Smooth muscle cell (in vitro differentiated cells): ENCODE measurements at regions not wholly inside any gene's neighbourhood (a gene's known extent, or its start where the extent isn't known, plus 50 kb on each side); places are given as distances from the start of the nearest gene placed in this dataset.

Source experiments
- DNase-seq: peaks from one replicate; lab custom pipeline; 2025; ENCODE audit not compliant: unreplicated experiment; lab: John Stamatoyannopoulos, UW
- H2AFZ ChIP-seq: fragments of 200-600 bp; sonication (generic); 2 replicates; pipeline ENCODE4 v1.6.0; 2016; ENCODE audit warnings: antibody characterized with exemption, low read depth, mild to moderate bottlenecking
- H3F3A ChIP-seq: fragments of 200-600 bp; sonication (generic); 2 replicates; pipeline ENCODE4 v1.6.0; 2017; ENCODE audit warnings: antibody characterized with exemption, low read depth
- H3K27ac ChIP-seq: fragments of 200-600 bp; sonication (generic); 2 replicates; pipeline ENCODE4 v1.5.1; 2016; ENCODE audit warnings: low read depth, mild to moderate bottlenecking
- H3K27me3 ChIP-seq: fragments of 200-600 bp; sonication (generic); 2 replicates; pipeline ENCODE4 v1.6.1; 2016; ENCODE audit warnings: low read depth, mild to moderate bottlenecking
- H3K36me3 ChIP-seq: fragments of 200-600 bp; sonication (generic); 2 replicates; pipeline ENCODE4 v1.5.1; 2016; ENCODE audit warnings: low read depth
- H3K4me1 ChIP-seq: fragments of 200-600 bp; sonication (generic); 2 replicates; pipeline ENCODE4 v1.5.1; 2016; ENCODE audit warnings: low read depth
- H3K4me2 ChIP-seq: fragments of 200-600 bp; sonication (generic); 2 replicates; pipeline ENCODE4 v1.6.0; 2016; ENCODE audit warnings: mild to moderate bottlenecking
- H3K4me3 ChIP-seq: fragments of 200-600 bp; sonication (generic); 2 replicates; pipeline ENCODE4 v1.5.1; 2016; ENCODE audit warnings: mild to moderate bottlenecking
- H3K79me2 ChIP-seq: fragments of 200-600 bp; sonication (generic); 2 replicates; pipeline ENCODE4 v1.6.0; 2016; ENCODE audit warnings: low read depth, mild to moderate bottlenecking
- H3K9ac ChIP-seq: fragments of 200-600 bp; sonication (generic); 2 replicates; pipeline ENCODE4 v1.6.0; 2016; ENCODE audit warnings: low read depth
- H3K9me3 ChIP-seq: fragments of 200-600 bp; sonication (generic); replicated peaks from 2 replicates; pipeline ENCODE4 v1.5.1; 2016; ENCODE audit warnings: low read depth
- H4K20me1 ChIP-seq: fragments of 200-600 bp; sonication (generic); 2 replicates; pipeline ENCODE4 v1.6.0; 2016; ENCODE audit warnings: low read depth
- CTCF ChIP-seq: fragments of 200-600 bp; sonication (generic); IDR thresholded peaks from 2 replicates; pipeline ENCODE4 v1.5.1; 2017; ENCODE audit warnings: borderline replicate concordance, mild to moderate bottlenecking, antibody characterized with exemption; ENCODE audit not compliant: insufficient read depth, poor library complexity, severe bottlenecking
- WGBS: methylation state at CpG from one replicate; pipeline ENCODE4 v1.1.7; 2016; ENCODE audit warnings: low lambda C conversion rate; 5-methylcytosine and 5-hydroxymethylcytosine counted together

GRCh38 chr5:99315413-99316183, 386.8 kb upstream of the CHD1 start:
- Histone ChIP-seq H3K36me3 (no peaks in the 10 kb centered on the region), H3F3A (no peaks in the 10 kb centered on the region), H3K4me3 (no peak overlapping the region), H3K9ac (no peak overlapping the region), H3K79me2 (no peaks in the 10 kb centered on the region), H3K27ac (no peak overlapping the region), H3K4me1 (no peaks in the 10 kb centered on the region), H4K20me1 (no peaks in the 10 kb centered on the region), H3K4me2 (no peak overlapping the region), H2AFZ (no peak overlapping the region), H3K27me3 (no peaks in the 10 kb centered on the region), H3K9me3 (no peaks in the 10 kb centered on the region)
- 84% methylated on average over 2 of the region's 2 CpGs for WGBS
- TF ChIP-seq CTCF, result no peak
- no peak for DNase-seq

DNA sequence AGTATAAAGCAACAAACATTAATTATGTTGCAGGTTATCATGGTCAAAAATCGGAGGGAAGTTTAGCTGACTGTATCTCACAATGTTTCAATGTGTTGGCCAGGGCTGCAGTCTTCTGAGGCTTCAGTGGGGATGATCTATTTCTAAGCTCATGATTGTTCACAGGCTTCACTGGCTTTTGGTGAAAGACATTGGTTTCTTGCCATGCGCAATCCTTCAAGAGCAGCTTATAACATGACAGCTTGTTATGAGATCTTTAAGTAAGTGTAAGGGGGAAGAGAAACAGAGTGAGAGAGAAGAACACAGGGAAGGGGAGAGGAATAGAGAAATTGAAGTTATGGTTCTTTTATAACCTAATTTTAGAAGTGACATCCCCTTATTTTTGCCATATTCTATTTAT, 385.9 kb upstream of the CHD1 start:
- Histone ChIP-seq H3F3A (no peaks in the 10 kb centered on the region), H3K79me2 (no peaks in the 10 kb centered on the region), H3K4me1 (no peaks in the 10 kb centered on the region), H3K36me3 (no peaks in the 10 kb centered on the region), H3K9me3 (no peaks in the 10 kb centered on the region), H3K9ac (no peak overlapping the region), H2AFZ (no peak overlapping the region), H3K4me2 (no peak overlapping the region), H3K4me3 (no peak overlapping the region), H3K27ac (no peak overlapping the region), H3K27me3 (no peaks in the 10 kb centered on the region), H4K20me1 (no peaks in the 10 kb centered on the region)
- WGBS, result 88% methylated on average over 2 of the region's 2 CpGs
- DNase-seq, result no peak
- no peak for TF ChIP-seq CTCF

DNA sequence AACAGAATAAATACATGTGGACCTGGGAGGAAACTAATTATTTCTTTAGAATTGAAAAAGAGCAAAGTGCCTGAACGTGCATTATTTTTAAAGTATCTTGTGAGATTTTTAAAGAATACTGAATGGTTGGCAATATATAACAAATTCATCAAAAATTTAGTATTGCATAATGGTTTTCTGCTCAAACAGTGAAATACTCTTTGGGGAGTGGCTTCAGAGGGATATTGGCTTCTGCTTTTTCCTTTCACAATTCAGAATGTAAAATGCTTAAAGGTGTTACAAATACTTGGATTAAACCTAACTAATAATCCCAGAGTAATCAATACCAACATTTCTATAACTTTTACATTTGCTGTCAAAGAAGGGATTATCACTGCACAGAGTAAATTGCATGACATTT, 379.3 kb upstream of the CHD1 start:
- H3K79me2 ChIP-seq, result no peaks in the 10 kb centered on the region
- H3K27me3 ChIP-seq, result no peaks in the 10 kb centered on the region
- H3F3A ChIP-seq, result no peaks in the 10 kb centered on the region
- no peak overlapping the region for H3K4me2 ChIP-seq
- no peaks in the 10 kb centered on the region for H3K4me1 ChIP-seq
- H3K9me3 ChIP-seq, result no peaks in the 10 kb centered on the region
- H3K27ac ChIP-seq, result no peak overlapping the region
- TF ChIP-seq CTCF, result no peak
- no peak for DNase-seq
- H3K36me3 ChIP-seq, result no peaks in the 10 kb centered on the region
- H2AFZ ChIP-seq, result no peak overlapping the region
- no peak overlapping the region for H3K4me3 ChIP-seq
- H3K9ac ChIP-seq, result no peak overlapping the region
- no peaks in the 10 kb centered on the region for H4K20me1 ChIP-seq
- WGBS, result 56% methylated on average over 1 of the region's 1 CpG

- 76% methylated on average over 4 of the region's 4 CpGs for WGBS
- no peak overlapping the region for H3K27ac ChIP-seq
- no peaks in the 10 kb centered on the region for H3K36me3 ChIP-seq
- TF ChIP-seq CTCF, result no peak
- no peak overlapping the region for H3K4me3 ChIP-seq
- no peaks in the 10 kb centered on the region for H3K79me2 ChIP-seq
- H4K20me1 ChIP-seq, result no peaks in the 10 kb centered on the region
- no peaks in the 10 kb centered on the region for H3K9me3 ChIP-seq
- H3K27me3 ChIP-seq, result no peaks in the 10 kb centered on the region
- no peak overlapping the region for H2AFZ ChIP-seq
- no peak overlapping the region for H3K9ac ChIP-seq
- no peaks in the 10 kb centered on the region for H3F3A ChIP-seq
- no peak for DNase-seq
- H3K4me1 ChIP-seq, result no peaks in the 10 kb centered on the region
- H3K4me2 ChIP-seq, result no peak overlapping the region
Observed at GRCh38 chr5:99305045-99305580, 376.3 kb upstream of the CHD1 start.
